ENCODE measurements at regions not wholly inside any gene's neighbourhood (a gene's known extent, or its start where the extent isn't known, plus 50 kb on each side); places are given as distances from the start of the nearest gene placed in this dataset. TPM values are rescaled to one million over a fixed set of nuclear protein-coding genes. Genes with fewer than 3 reads are reported as not detected.

GRCh38 chr18:76547296-76547695 is 52.3 kb upstream of the ZNF516 start:
- DNase-seq (ENCODE audit: low spot score) = no peak

GRCh38 chr18:76546436-76546835 is 51.4 kb upstream of the ZNF516 start:
- DNase-seq (ENCODE audit: low spot score) = no peak

- DNase-seq (ENCODE audit: low spot score) = no peak
Observed at GRCh38 chr18:76546088-76546435, 51.0 kb upstream of the ZNF516 start.

GRCh38 chr18:76545433-76546087 is 50.5 kb upstream of the ZNF516 start:
- DNase-seq (ENCODE audit: low spot score) = no peak

- DNase-seq (ENCODE audit: low spot score) = no peak
Observed at GRCh38 chr18:76544511-76545345, 49.7 kb upstream of the ZNF516 start.

Small RNAs in the stretch of these regions (small RNA-seq; reads per million reads assigned to genes)
- gene AC139085.1 = not detected
